MV-4-11 (cell line): ENCODE measurements at regions not wholly inside any gene's neighbourhood (a gene's known extent, or its start where the extent isn't known, plus 50 kb on each side); places are given as distances from the start of the nearest gene placed in this dataset.
"Not testable (repeated sequence)": the region's sequence is repeated elsewhere in the genome, so short reads cannot be mapped to it uniquely, and the experiment has no call there.

Experiments
- DNase-seq: peaks from one replicate; lab custom pipeline; 2025; lab: John Stamatoyannopoulos, UW

GRCh38 chr9:29129763-29130162, 1556.5 kb upstream of the C9orf72 start:
- DNase-seq = no peak

GRCh38 chr9:29144476-29144875, 1571.2 kb upstream of the C9orf72 start:
- no peak for DNase-seq

- no peak for DNase-seq
These were observed 1577.3 kb upstream of the C9orf72 start for GRCh38 chr9:29150606-29151005.

GRCh38 chr9:29160763-29161353, 1587.6 kb upstream of the C9orf72 start:
- DNase-seq = no peak

- DNase-seq = no peak
These were observed 1600.9 kb upstream of the C9orf72 start for GRCh38 chr9:29174136-29174535.

GRCh38 chr9:29176231-29176630, 1603.0 kb upstream of the C9orf72 start:
- no peak for DNase-seq

- no peak for DNase-seq
These were observed 1603.5 kb upstream of the C9orf72 start for GRCh38 chr9:29176786-29177185.

GRCh38 chr9:29183971-29184370, 1610.7 kb upstream of the C9orf72 start:
- no peak for DNase-seq

GRCh38 chr9:29188771-29189170, 1615.5 kb upstream of the C9orf72 start:
- not testable (repeated sequence) for DNase-seq

- DNase-seq = not testable (repeated sequence)
These were observed 1615.9 kb upstream of the C9orf72 start for GRCh38 chr9:29189221-29189620.

GRCh38 chr9:29198861-29199260, 1625.6 kb upstream of the C9orf72 start:
- DNase-seq = no peak

- no peak for DNase-seq
These were observed 1626.7 kb upstream of the C9orf72 start for GRCh38 chr9:29199975-29200374.

- DNase-seq = no peak
These were observed 1627.4 kb upstream of the C9orf72 start for GRCh38 chr9:29200650-29201049.

GRCh38 chr9:29203244-29203930, 1630.1 kb upstream of the C9orf72 start:
- DNase-seq = no peak

GRCh38 chr9:29208670-29209069, 1635.4 kb upstream of the C9orf72 start:
- DNase-seq = no peak

GRCh38 chr9:29209748-29210291, 1636.5 kb upstream of the C9orf72 start:
- no peak for DNase-seq

- no peak for DNase-seq
These were observed 1637.8 kb upstream of the C9orf72 start for GRCh38 chr9:29211003-29211579.

GRCh38 chr9:29211580-29212396, 1638.5 kb upstream of the C9orf72 start:
- no peak for DNase-seq

GRCh38 chr9:29212397-29213387, 1639.4 kb upstream of the C9orf72 start:
- DNase-seq = no peak

GRCh38 chr9:29213417-29214153, 1640.3 kb upstream of the C9orf72 start, which contains the start of gene LINGO2:
LINGO2 (minus strand) TSS chr9:29213601.
- DNase-seq = no peak
